ENCODE measurements at regions not wholly inside any gene's neighbourhood (a gene's known extent, or its start where the extent isn't known, plus 50 kb on each side); places are given as distances from the start of the nearest gene placed in this dataset.

GRCh38 chr7:28272461-28272877, 91.9 kb upstream of the JAZF1 start (continued):
- TF ChIP-seq CTCFL (IDR thresholded peaks at IDR 0.05; ENCODE audit: borderline replicate concordance, insufficient read depth, low read depth, low read length, poor library complexity, severe bottlenecking) = peak; percentile 78
- no peak for TF ChIP-seq TFE3 (CRISPR knock-in tag; IDR thresholded peaks at IDR 0.05)
- no peak for TF ChIP-seq MLLT1 (IDR thresholded peaks at IDR 0.05)
- no peak for TF ChIP-seq NR4A1 (CRISPR knock-in tag; IDR thresholded peaks at IDR 0.05)
- no peak for TF ChIP-seq NR4A1 (tag; IDR thresholded peaks at IDR 0.05)
- no peak for TF ChIP-seq CEBPZ (IDR thresholded peaks at IDR 0.05; ENCODE audit: borderline replicate concordance, low read depth, low read length)
- no peak for TF ChIP-seq CUX1 (CRISPR knock-in tag; IDR thresholded peaks at IDR 0.05)
